H1 (cell line): ENCODE measurements at regions not wholly inside any gene's neighbourhood (a gene's known extent, or its start where the extent isn't known, plus 50 kb on each side); places are given as distances from the start of the nearest gene placed in this dataset.

ENCODE experiments used
- CTCF ChIA-PET: fragments of 300-600 bp; sonication (Branson Sonifier 250); formaldehyde crosslinking; loops from one replicate; lab custom pipeline; 2021; ENCODE audit not compliant: partially characterized antibody; lab: Charles Lee
- POLR2A ChIA-PET: fragments of 300-600 bp; sonication (Branson Sonifier 250); formaldehyde crosslinking; loops from one replicate; lab custom pipeline; 2021; ENCODE audit warnings: inconsistent platforms; ENCODE audit not compliant: partially characterized antibody; lab: Charles Lee
- DNase-seq, 2 experiments: peaks; one replicate each; pipeline versions ENCODE4 v3.0.0 to v3.0.0-alpha.2; 2010 to 2022; ENCODE audit warnings: low spot score in 2 of 2, low read depth in 1 of 2, mixed read lengths in 1 of 2
- FAIRE-seq: peaks from 2 replicates; lab custom pipeline; 2011; peaks lifted over from hg19 to GRCh38; lab: Jason Lieb, UNC
- H2AFZ ChIP-seq: 2 replicates; pipeline ENCODE4 v1.8.1; 2012; ENCODE audit warnings: low read length, inconsistent platforms
- H2AK5ac ChIP-seq: 2 replicates; pipeline ENCODE4 v1.6.1; 2013; ENCODE audit warnings: low read depth, low read length
- H2BK120ac ChIP-seq: replicated peaks from 2 replicates; pipeline ENCODE3; 2013; ENCODE audit warnings: low read depth, low read length, inconsistent platforms
- H2BK12ac ChIP-seq: 2 replicates; pipeline ENCODE4 v1.6.1; 2013; ENCODE audit warnings: low read depth, low read length
- H2BK15ac ChIP-seq: 2 replicates; pipeline ENCODE4 v1.6.1; 2013; ENCODE audit warnings: low read length
- H2BK20ac ChIP-seq: 2 replicates; pipeline ENCODE4 v1.6.1; 2013; ENCODE audit warnings: low read length
- H2BK5ac ChIP-seq: 2 replicates; pipeline ENCODE4 v1.6.1; 2013; ENCODE audit warnings: low read depth, low read length
- H3K14ac ChIP-seq: 2 replicates; pipeline ENCODE4 v1.6.1; 2013; ENCODE audit warnings: inconsistent platforms; ENCODE audit not compliant: insufficient read length
- H3K18ac ChIP-seq: 2 replicates; pipeline ENCODE4 v1.6.1; 2013; ENCODE audit warnings: low read length; ENCODE audit errors: extremely low read depth
- H3K23ac ChIP-seq: 2 replicates; pipeline ENCODE4 v1.6.1; 2013; ENCODE audit warnings: inconsistent platforms; ENCODE audit not compliant: insufficient read length
- H3K23me2 ChIP-seq: 2 replicates; pipeline ENCODE4 v1.6.1; 2013; ENCODE audit warnings: low read depth, low read length
- H3K27ac ChIP-seq: 2 replicates; pipeline ENCODE4 v1.6.1; 2011; ENCODE audit warnings: low read depth, low read length, inconsistent platforms
- H3K27me3 ChIP-seq, 4 experiments: replicated peaks in 1 of 4; 1 replicate in 1 of 4; 2 replicates in 3 of 4; pipeline versions ENCODE4 v1.6.1 to v1.8.1; 2011 to 2013; ENCODE audit warnings: low read length in 3 of 4, mild to moderate bottlenecking in 3 of 4, inconsistent platforms in 2 of 4, mixed read lengths in 2 of 4, moderate library complexity in 1 of 4; ENCODE audit not compliant: control insufficient read depth in 3 of 4, insufficient read depth in 3 of 4; ENCODE audit errors: extremely low read depth in 1 of 4
- H3K36me3 ChIP-seq, 4 experiments: 2 replicates each; pipeline versions ENCODE4 v1.6.1 to v1.8.1; 2011 to 2013; ENCODE audit warnings: mild to moderate bottlenecking in 4 of 4, low read length in 3 of 4, moderate library complexity in 2 of 4, control low read depth in 1 of 4, inconsistent platforms in 1 of 4; ENCODE audit not compliant: insufficient read depth in 4 of 4, control insufficient read depth in 2 of 4
- H3K4ac ChIP-seq: replicated peaks from 2 replicates; pipeline ENCODE3; 2013; ENCODE audit warnings: low read length, low read depth, mixed read lengths, inconsistent platforms; ENCODE audit not compliant: insufficient read length
- H3K4me1 ChIP-seq, 4 experiments: replicated peaks in 1 of 4; 1 replicate in 1 of 4; 2 replicates in 3 of 4; pipeline versions ENCODE4 v1.6.1 to v1.8.1; 2011 to 2013; ENCODE audit warnings: low read length in 3 of 4, inconsistent platforms in 2 of 4, mixed read lengths in 1 of 4; ENCODE audit not compliant: insufficient read depth in 4 of 4, control insufficient read depth in 3 of 4
- H3K4me2 ChIP-seq, 2 experiments: 2 replicates each; pipeline versions ENCODE4 v1.6.1 to v1.8.1; 2011 to 2013; ENCODE audit warnings: low read depth in 2 of 2, low read length in 2 of 2, control low read depth in 1 of 2, inconsistent platforms in 1 of 2, mild to moderate bottlenecking in 1 of 2; ENCODE audit not compliant: insufficient read depth in 1 of 2
- H3K4me3 ChIP-seq, 4 experiments: fragments of 200-600, 300-600 bp in 1 of 4; sonication (generic), shearing (Covaris generic), sonication (Bioruptor Twin) in 1 of 4; 2 replicates each; pipeline versions ENCODE4 v1.5.1 to v1.8.1; 2011 to 2016; ENCODE audit warnings: low read length in 4 of 4, low read depth in 3 of 4, control low read depth in 2 of 4, inconsistent platforms in 2 of 4, mild to moderate bottlenecking in 2 of 4, mixed read lengths in 1 of 4, moderate library complexity in 1 of 4; ENCODE audit not compliant: insufficient read depth in 2 of 4; ENCODE audit errors: extremely low read depth in 1 of 4
- H3K56ac ChIP-seq: replicated peaks from 2 replicates; pipeline ENCODE3; 2013; ENCODE audit warnings: low read depth, mild to moderate bottlenecking, mixed read lengths, low read length, inconsistent platforms; ENCODE audit not compliant: insufficient read length
- H3K79me1 ChIP-seq: 2 replicates; pipeline ENCODE4 v1.6.1; 2013; ENCODE audit warnings: low read depth, low read length, control low read depth
- H3K79me2 ChIP-seq, 2 experiments: 2 replicates each; pipeline versions ENCODE4 v1.6.1 to v1.8.1; 2012 to 2013; ENCODE audit warnings: low read length in 2 of 2, mild to moderate bottlenecking in 2 of 2, inconsistent platforms in 1 of 2; ENCODE audit not compliant: insufficient read depth in 2 of 2, control insufficient read depth in 1 of 2
- H3K9ac ChIP-seq, 4 experiments: replicated peaks in 1 of 4; 1 replicate in 1 of 4; 2 replicates in 3 of 4; pipeline versions ENCODE4 v1.6.1 to v1.8.1; 2011 to 2013; ENCODE audit warnings: low read depth in 3 of 4, low read length in 3 of 4, control low read depth in 2 of 4, mild to moderate bottlenecking in 2 of 4, moderate library complexity in 2 of 4, inconsistent platforms in 1 of 4; ENCODE audit errors: extremely low read depth in 1 of 4
- H3K9me3 ChIP-seq, 2 experiments: 2 replicates each; pipeline versions ENCODE4 v1.6.1 to v1.8.1; 2012 to 2013; ENCODE audit warnings: mild to moderate bottlenecking in 2 of 2, moderate library complexity in 2 of 2, control low read depth in 1 of 2, inconsistent platforms in 1 of 2, low read depth in 1 of 2, low read length in 1 of 2, mixed read lengths in 1 of 2; ENCODE audit not compliant: insufficient read depth in 2 of 2
- H4K20me1 ChIP-seq, 2 experiments: replicated peaks in 1 of 2; 2 replicates each; pipeline versions ENCODE3 to v1.8.1; 2011 to 2013; ENCODE audit warnings: inconsistent platforms in 2 of 2, low read length in 2 of 2, mild to moderate bottlenecking in 1 of 2; ENCODE audit not compliant: insufficient read depth in 2 of 2, control insufficient read depth in 1 of 2
- H4K5ac ChIP-seq: 2 replicates; pipeline ENCODE4 v1.6.1; 2013; ENCODE audit warnings: low read length, low read depth, mixed read lengths, inconsistent platforms; ENCODE audit not compliant: insufficient read length
- H4K8ac ChIP-seq: 2 replicates; pipeline ENCODE4 v1.8.0; 2013; ENCODE audit warnings: mild to moderate bottlenecking, moderate library complexity, low read length, inconsistent platforms; ENCODE audit not compliant: insufficient read depth; ENCODE audit errors: extremely low read depth
- H4K91ac ChIP-seq: replicated peaks from 2 replicates; pipeline ENCODE3; 2013; ENCODE audit warnings: low read length, mixed read lengths, inconsistent platforms; ENCODE audit not compliant: insufficient read length
- ASH2L ChIP-seq: fragments of 200-600, 300-600 bp; sonication (generic); IDR thresholded peaks from one replicate; pipeline ENCODE4 v1.7.1; 2017; ENCODE audit warnings: low read length
- BACH1 ChIP-seq: IDR thresholded peaks from 2 replicates; pipeline ENCODE4 v1.6.1; 2012; ENCODE audit warnings: low read length, improper control_type of control experiment
- CBX8 ChIP-seq: fragments of 300-800, 300-1000 bp; sonication (generic); IDR thresholded peaks from 2 replicates; pipeline ENCODE4 v1.7.1; 2016; ENCODE audit warnings: low read depth, low read length, borderline replicate concordance
- CHD1 ChIP-seq: IDR thresholded peaks from 2 replicates; pipeline ENCODE4 v1.6.1; 2012; ENCODE audit warnings: low read depth, low read length, improper control_type of control experiment
- EGR1 ChIP-seq: IDR thresholded peaks from 2 replicates; pipeline ENCODE4 v1.6.1; 2011; ENCODE audit warnings: low read depth, low read length, borderline replicate concordance
- EP300 ChIP-seq, 2 experiments: IDR thresholded peaks; 1 replicate in 1 of 2; 2 replicates in 1 of 2; pipeline ENCODE4 v1.6.1; 2011 to 2012; ENCODE audit warnings: low read depth in 2 of 2, low read length in 2 of 2, mild to moderate bottlenecking in 2 of 2, borderline replicate concordance in 1 of 2, inconsistent platforms in 1 of 2, moderate library complexity in 1 of 2
- FOSL1 ChIP-seq: IDR thresholded peaks from 2 replicates; pipeline ENCODE4 v1.6.1; 2011; ENCODE audit warnings: mild to moderate bottlenecking, low read depth, low read length, moderate library complexity; ENCODE audit not compliant: insufficient read depth
- NANOG ChIP-seq: IDR thresholded peaks from 2 replicates; pipeline ENCODE4 v1.6.1; 2011; ENCODE audit warnings: low read length, low read depth, mild to moderate bottlenecking, inconsistent platforms; ENCODE audit not compliant: insufficient read depth, poor library complexity, severe bottlenecking
- POU5F1 ChIP-seq: IDR thresholded peaks from 2 replicates; pipeline ENCODE4 v1.6.1; 2011; ENCODE audit warnings: low read depth, mild to moderate bottlenecking, low read length, moderate library complexity
- RNF2 ChIP-seq: fragments of 200-900, 300-1000 bp; sonication (generic); IDR thresholded peaks from 2 replicates; pipeline ENCODE4 v1.7.1; 2016; ENCODE audit warnings: borderline replicate concordance, low read depth, mild to moderate bottlenecking, antibody characterized with exemption, low read length; ENCODE audit not compliant: poor library complexity, severe bottlenecking; ENCODE audit errors: missing control alignments
- TCF12 ChIP-seq: IDR thresholded peaks from 2 replicates; pipeline ENCODE4 v1.6.1; 2011; ENCODE audit warnings: low read depth, mild to moderate bottlenecking, low read length
- TEAD4 ChIP-seq: IDR thresholded peaks from 2 replicates; pipeline ENCODE4 v1.6.1; 2012; ENCODE audit warnings: low read depth, low read length, inconsistent platforms, mixed read lengths
- WGBS, 2 experiments: shearing (Covaris generic) in 1 of 2; methylation state at CpG; one replicate each; pipeline versions ENCODE4 v1.1.6 to v1.1.7; 2013 to 2015; ENCODE audit warnings: low lambda C conversion rate in 2 of 2, mixed read lengths in 2 of 2, inconsistent platforms in 1 of 2, low coverage in 1 of 2, missing lambda C conversion rate in 1 of 2; ENCODE audit not compliant: insufficient replicate concordance in 2 of 2, insufficient coverage in 1 of 2, insufficient read length in 1 of 2; ENCODE audit errors: extremely low coverage in 1 of 2, missing lambda C conversion rate in 1 of 2; 5-methylcytosine and 5-hydroxymethylcytosine counted together

GRCh38 chr2:78941751-78942150 is 83.8 kb upstream of the REG3G start:
- H3K4me2 ChIP-seq = no peak overlapping the region
- no peak overlapping the region for H2AK5ac ChIP-seq
- POLR2A ChIA-PET = no interaction called here
- CTCF ChIA-PET = no interaction called here
- no peaks in the 10 kb centered on the region for H3K27me3 ChIP-seq
- H2BK5ac ChIP-seq = no peak overlapping the region
- H3K36me3 ChIP-seq = no peaks in the 10 kb centered on the region
- no peak overlapping the region for H4K5ac ChIP-seq
- no peak overlapping the region for H3K56ac ChIP-seq
- no peak overlapping the region for H3K4ac ChIP-seq
- WGBS, 2 experiments = 96% methylated on average over 1 of the region's 2 CpGs; no CpG with 5 or more reads in 1 of the 2 experiments
- no peak overlapping the region for H3K18ac ChIP-seq
- no peaks in the 10 kb centered on the region for H3K79me2 ChIP-seq
- H3K27ac ChIP-seq = no peak overlapping the region
- no peak overlapping the region for H2BK12ac ChIP-seq
- no peak overlapping the region for H4K8ac ChIP-seq
- H3K14ac ChIP-seq = no peak overlapping the region
- H3K79me1 ChIP-seq = no peaks in the 10 kb centered on the region
- no peaks in the 10 kb centered on the region for H3K9me3 ChIP-seq
- no peaks in the 10 kb centered on the region for H3K4me1 ChIP-seq
- DNase-seq (no peak), FAIRE-seq (no peak)
- no peak overlapping the region for H3K9ac ChIP-seq
- no peak overlapping the region for H2BK120ac ChIP-seq
- H3K23ac ChIP-seq = no peak overlapping the region
- no peak for TF ChIP-seq CHD1
- TF ChIP-seq EGR1 = no peak
- TF ChIP-seq TCF12 = no peak
- no peak for TF ChIP-seq ASH2L
- no peak for TF ChIP-seq BACH1
- no peak for TF ChIP-seq CBX8
- TF ChIP-seq FOSL1 = no peak
- TF ChIP-seq POU5F1 = no peak
- no peak for TF ChIP-seq EP300 (IDR thresholded peaks at IDR 0.05; ENCODE audit: borderline replicate concordance in 1 of 2, low read depth in 2 of 2, low read length in 2 of 2)
- TF ChIP-seq NANOG = no peak
- TF ChIP-seq RNF2 = no peak
- no peak for TF ChIP-seq TEAD4
- no peaks in the 10 kb centered on the region for H4K20me1 ChIP-seq
- H3K23me2 ChIP-seq = no peaks in the 10 kb centered on the region
- H3K4me3 ChIP-seq = no peak overlapping the region
- no peak overlapping the region for H2BK15ac ChIP-seq
- H2AFZ ChIP-seq = no peak overlapping the region
- H2BK20ac ChIP-seq = no peak overlapping the region
- H4K91ac ChIP-seq = no peak overlapping the region
